ENCODE measurements at regions not wholly inside any gene's neighbourhood (a gene's known extent, or its start where the extent isn't known, plus 50 kb on each side); places are given as distances from the start of the nearest gene placed in this dataset.

- no peak for TF ChIP-seq ZC3H10 (CRISPR knock-in tag; IDR thresholded peaks at IDR 0.05)
- no peak for TF ChIP-seq GLIS3 (CRISPR knock-in tag; IDR thresholded peaks at IDR 0.05)
- no peak for TF ChIP-seq ZFP3 (CRISPR knock-in tag; IDR thresholded peaks at IDR 0.05)
- no peak for TF ChIP-seq TOX (CRISPR knock-in tag; IDR thresholded peaks at IDR 0.05; ENCODE audit: borderline replicate concordance)
- TF ChIP-seq, protein P1, sequence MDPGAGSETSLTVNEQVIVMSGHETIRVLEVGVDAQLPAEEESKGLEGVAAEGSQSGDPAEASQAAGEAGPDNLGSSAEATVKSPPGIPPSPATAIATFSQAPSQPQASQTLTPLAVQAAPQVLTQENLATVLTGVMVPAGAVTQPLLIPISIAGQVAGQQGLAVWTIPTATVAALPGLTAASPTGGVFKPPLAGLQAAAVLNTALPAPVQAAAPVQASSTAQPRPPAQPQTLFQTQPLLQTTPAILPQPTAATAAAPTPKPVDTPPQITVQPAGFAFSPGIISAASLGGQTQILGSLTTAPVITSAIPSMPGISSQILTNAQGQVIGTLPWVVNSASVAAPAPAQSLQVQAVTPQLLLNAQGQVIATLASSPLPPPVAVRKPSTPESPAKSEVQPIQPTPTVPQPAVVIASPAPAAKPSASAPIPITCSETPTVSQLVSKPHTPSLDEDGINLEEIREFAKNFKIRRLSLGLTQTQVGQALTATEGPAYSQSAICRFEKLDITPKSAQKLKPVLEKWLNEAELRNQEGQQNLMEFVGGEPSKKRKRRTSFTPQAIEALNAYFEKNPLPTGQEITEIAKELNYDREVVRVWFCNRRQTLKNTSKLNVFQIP (CRISPR knock-in tag; IDR thresholded peaks at IDR 0.05; ENCODE audit: borderline replicate concordance, low read depth) = no peak
- TF ChIP-seq ZNF565 (CRISPR knock-in tag; conservative IDR thresholded peaks at IDR 0.05; ENCODE audit: low read depth) = no peak
- TF ChIP-seq, protein P2, sequence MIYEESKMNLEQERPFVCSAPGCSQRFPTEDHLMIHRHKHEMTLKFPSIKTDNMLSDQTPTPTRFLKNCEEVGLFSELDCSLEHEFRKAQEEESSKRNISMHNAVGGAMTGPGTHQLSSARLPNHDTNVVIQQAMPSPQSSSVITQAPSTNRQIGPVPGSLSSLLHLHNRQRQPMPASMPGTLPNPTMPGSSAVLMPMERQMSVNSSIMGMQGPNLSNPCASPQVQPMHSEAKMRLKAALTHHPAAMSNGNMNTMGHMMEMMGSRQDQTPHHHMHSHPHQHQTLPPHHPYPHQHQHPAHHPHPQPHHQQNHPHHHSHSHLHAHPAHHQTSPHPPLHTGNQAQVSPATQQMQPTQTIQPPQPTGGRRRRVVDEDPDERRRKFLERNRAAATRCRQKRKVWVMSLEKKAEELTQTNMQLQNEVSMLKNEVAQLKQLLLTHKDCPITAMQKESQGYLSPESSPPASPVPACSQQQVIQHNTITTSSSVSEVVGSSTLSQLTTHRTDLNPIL (CRISPR knock-in tag; IDR thresholded peaks at IDR 0.05; ENCODE audit: low read depth) = no peak
Measured at GRCh38 chr1:222347627-222348026, 200.3 kb downstream of the HHIPL2 start.

Measured in SK-N-SH treated with all-trans-retinoic acid at 6 μM for 48 hours (cell line).